GM12878 (cell line): ENCODE measurements at regions not wholly inside any gene's neighbourhood (a gene's known extent, or its start where the extent isn't known, plus 50 kb on each side); places are given as distances from the start of the nearest gene placed in this dataset.

Source experiments
- CBX3 ChIP-seq: fragments of 200-600 bp; sonication (generic); IDR thresholded peaks from 2 replicates; pipeline ENCODE4 v1.6.1; 2016; ENCODE audit warnings: low read depth, borderline replicate concordance
- CEBPB ChIP-seq, 2 experiments: fragments of 150-350 bp in 1 of 2; IDR thresholded peaks; 2 replicates each; pipeline ENCODE4 v1.6.1; 2012 to 2014; ENCODE audit warnings: low read depth in 2 of 2, low read length in 2 of 2, borderline replicate concordance in 1 of 2, inconsistent platforms in 1 of 2
- CHD2 ChIP-seq: IDR thresholded peaks from 2 replicates; pipeline ENCODE4 v1.6.1; 2011; ENCODE audit warnings: low read depth, low read length, improper control_type of control experiment, borderline replicate concordance
- CTCF ChIP-seq, 3 experiments: IDR thresholded peaks in 2 of 3; conservative IDR thresholded peaks in 1 of 3; 2 replicates each; pipeline ENCODE4 v1.5.1; 2011; ENCODE audit warnings: low read depth in 3 of 3, low read length in 3 of 3, mild to moderate bottlenecking in 3 of 3, control low read depth in 2 of 3, moderate library complexity in 2 of 3, inconsistent platforms in 1 of 3, mixed read lengths in 1 of 3; ENCODE audit not compliant: control insufficient read depth in 2 of 3, insufficient read depth in 1 of 3; ENCODE audit errors: extremely low read depth in 1 of 3
- EZH2 ChIP-seq: IDR thresholded peaks from 2 replicates; pipeline ENCODE4 v1.6.1; 2012; ENCODE audit warnings: low read depth, mild to moderate bottlenecking, control low read depth, inconsistent platforms, low read length, borderline replicate concordance; ENCODE audit not compliant: control insufficient read depth
- MTA3 ChIP-seq: IDR thresholded peaks from 2 replicates; pipeline ENCODE4 v1.6.1; 2012; ENCODE audit warnings: low read length, inconsistent platforms, borderline replicate concordance
- MXI1 ChIP-seq: fragments of 150-350 bp; IDR thresholded peaks from 2 replicates; pipeline ENCODE4 v1.6.1; 2011; ENCODE audit warnings: low read depth, mild to moderate bottlenecking, inconsistent platforms, low read length, improper control_type of control experiment
- NR2F1 ChIP-seq: fragments of 450-650 bp; conservative IDR thresholded peaks from 2 replicates; pipeline ENCODE4 v1.6.1; 2017; ENCODE audit warnings: mild to moderate bottlenecking
- RELA ChIP-seq: fragments of 450-650 bp; IDR thresholded peaks from 2 replicates; pipeline ENCODE4 v1.8.0; 2014; ENCODE audit warnings: borderline replicate concordance; ENCODE audit not compliant: partially characterized antibody
- SIN3A ChIP-seq: IDR thresholded peaks from 2 replicates; pipeline ENCODE4 v1.6.1; 2012; ENCODE audit warnings: low read depth, low read length, improper control_type of control experiment
- TARDBP ChIP-seq: IDR thresholded peaks from 2 replicates; pipeline ENCODE4 v1.6.1; 2016; ENCODE audit warnings: borderline replicate concordance
- YY1 ChIP-seq: IDR thresholded peaks from 2 replicates; pipeline ENCODE4 v1.6.1; 2011; ENCODE audit warnings: low read depth, mild to moderate bottlenecking, low read length

- TF ChIP-seq CHD2 (no peak), EZH2 (no peak), CTCF (IDR thresholded peaks at IDR 0.05 in 2 of 3, conservative IDR thresholded peaks at IDR 0.05 in 1 of 3; ENCODE audit: control insufficient read depth in 2 of 3, extremely low read depth in 1 of 3, insufficient read depth in 1 of 3, low read depth in 3 of 3, low read length in 3 of 3) (no peak), SIN3A (no peak), CEBPB (IDR thresholded peaks at IDR 0.05; ENCODE audit: borderline replicate concordance in 1 of 2, low read depth in 2 of 2, low read length in 2 of 2) (no peak), CBX3 (no peak), NR2F1 (no peak), YY1 (no peak), MTA3 (no peak), TARDBP (no peak), MXI1 (no peak), RELA (no peak)
Observed at GRCh38 chr20:39282619-39283092, 320.5 kb downstream of the DHX35 start.
